SK-N-SH (cell line): ENCODE measurements at regions not wholly inside any gene's neighbourhood (a gene's known extent, or its start where the extent isn't known, plus 50 kb on each side); places are given as distances from the start of the nearest gene placed in this dataset.

Experiments
- CHD2 ChIP-seq: fragments of 150-350 bp; IDR thresholded peaks from 2 replicates; pipeline ENCODE4 v1.6.1; 2018; ENCODE audit warnings: low read length; ENCODE audit not compliant: partially characterized antibody
- EZH2phosphoT487 ChIP-seq: fragments of 200-600 bp; sonication (generic); IDR thresholded peaks from 2 replicates; pipeline ENCODE4 v1.6.1; 2017; ENCODE audit warnings: low read depth, mixed run types, mild to moderate bottlenecking, antibody characterized with exemption, moderate library complexity, borderline replicate concordance
- FOXM1 ChIP-seq: IDR thresholded peaks from 2 replicates; pipeline ENCODE4 v1.4.0; 2012; ENCODE audit warnings: low read depth, mild to moderate bottlenecking
- MXI1 ChIP-seq: IDR thresholded peaks from 2 replicates; pipeline ENCODE4 v1.6.1; 2012; ENCODE audit warnings: mild to moderate bottlenecking, low read depth, low read length, improper control_type of control experiment
- NFIC ChIP-seq: IDR thresholded peaks from 2 replicates; pipeline ENCODE4 v1.4.0; 2012; ENCODE audit warnings: borderline replicate concordance
- TAF1 ChIP-seq: IDR thresholded peaks from 2 replicates; pipeline ENCODE4 v1.6.1; 2012; ENCODE audit warnings: low read depth, mild to moderate bottlenecking, low read length, moderate library complexity, borderline replicate concordance
- TF ChIP-seq, protein P1 (sequence below): fragments of 150-350 bp; IDR thresholded peaks from 2 replicates; pipeline ENCODE4 v1.6.1; 2016; ENCODE audit warnings: mild to moderate bottlenecking, low read depth, low read length
- TF ChIP-seq, protein P2 (sequence below): fragments of 200-600 bp; sonication (generic); IDR thresholded peaks from 2 replicates; pipeline ENCODE4 v1.6.1; 2017; ENCODE audit warnings: antibody characterized with exemption, mild to moderate bottlenecking, moderate library complexity
- TF ChIP-seq, protein P3 (sequence below): fragments of 150-350 bp; IDR thresholded peaks from 2 replicates; pipeline ENCODE4 v1.6.1; 2017; ENCODE audit warnings: antibody characterized with exemption, low read length, low read depth, borderline replicate concordance

DNA sequence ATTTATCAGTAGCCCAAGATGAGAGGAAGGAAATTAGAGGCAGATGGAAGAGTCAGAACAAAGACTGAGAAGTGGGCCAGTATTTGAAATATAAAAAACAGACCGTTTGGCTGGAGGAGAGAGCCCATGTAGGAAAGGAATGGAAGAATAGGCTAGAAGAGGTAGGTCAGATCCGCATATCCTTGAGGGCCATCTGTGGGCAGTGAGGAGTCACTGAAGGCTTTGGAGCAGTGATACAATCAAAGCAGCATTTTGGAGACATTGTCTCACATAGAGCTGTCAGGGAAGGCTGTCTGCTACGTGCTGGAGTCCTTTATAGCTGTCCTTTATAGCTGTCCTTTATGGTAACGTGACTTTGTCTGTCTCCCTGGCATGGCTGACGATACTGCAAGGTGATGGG is 92.0 kb upstream of the VEPH1 start:
- TF ChIP-seq, protein P1, sequence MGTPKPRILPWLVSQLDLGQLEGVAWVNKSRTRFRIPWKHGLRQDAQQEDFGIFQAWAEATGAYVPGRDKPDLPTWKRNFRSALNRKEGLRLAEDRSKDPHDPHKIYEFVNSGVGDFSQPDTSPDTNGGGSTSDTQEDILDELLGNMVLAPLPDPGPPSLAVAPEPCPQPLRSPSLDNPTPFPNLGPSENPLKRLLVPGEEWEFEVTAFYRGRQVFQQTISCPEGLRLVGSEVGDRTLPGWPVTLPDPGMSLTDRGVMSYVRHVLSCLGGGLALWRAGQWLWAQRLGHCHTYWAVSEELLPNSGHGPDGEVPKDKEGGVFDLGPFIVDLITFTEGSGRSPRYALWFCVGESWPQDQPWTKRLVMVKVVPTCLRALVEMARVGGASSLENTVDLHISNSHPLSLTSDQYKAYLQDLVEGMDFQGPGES: no peak
- TF ChIP-seq FOXM1 (no peak), MXI1 (no peak), EZH2phosphoT487 (no peak), CHD2 (no peak), NFIC (no peak), TAF1 (no peak)
- TF ChIP-seq, protein P2, sequence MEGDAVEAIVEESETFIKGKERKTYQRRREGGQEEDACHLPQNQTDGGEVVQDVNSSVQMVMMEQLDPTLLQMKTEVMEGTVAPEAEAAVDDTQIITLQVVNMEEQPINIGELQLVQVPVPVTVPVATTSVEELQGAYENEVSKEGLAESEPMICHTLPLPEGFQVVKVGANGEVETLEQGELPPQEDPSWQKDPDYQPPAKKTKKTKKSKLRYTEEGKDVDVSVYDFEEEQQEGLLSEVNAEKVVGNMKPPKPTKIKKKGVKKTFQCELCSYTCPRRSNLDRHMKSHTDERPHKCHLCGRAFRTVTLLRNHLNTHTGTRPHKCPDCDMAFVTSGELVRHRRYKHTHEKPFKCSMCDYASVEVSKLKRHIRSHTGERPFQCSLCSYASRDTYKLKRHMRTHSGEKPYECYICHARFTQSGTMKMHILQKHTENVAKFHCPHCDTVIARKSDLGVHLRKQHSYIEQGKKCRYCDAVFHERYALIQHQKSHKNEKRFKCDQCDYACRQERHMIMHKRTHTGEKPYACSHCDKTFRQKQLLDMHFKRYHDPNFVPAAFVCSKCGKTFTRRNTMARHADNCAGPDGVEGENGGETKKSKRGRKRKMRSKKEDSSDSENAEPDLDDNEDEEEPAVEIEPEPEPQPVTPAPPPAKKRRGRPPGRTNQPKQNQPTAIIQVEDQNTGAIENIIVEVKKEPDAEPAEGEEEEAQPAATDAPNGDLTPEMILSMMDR: no peak
- TF ChIP-seq, protein P3, sequence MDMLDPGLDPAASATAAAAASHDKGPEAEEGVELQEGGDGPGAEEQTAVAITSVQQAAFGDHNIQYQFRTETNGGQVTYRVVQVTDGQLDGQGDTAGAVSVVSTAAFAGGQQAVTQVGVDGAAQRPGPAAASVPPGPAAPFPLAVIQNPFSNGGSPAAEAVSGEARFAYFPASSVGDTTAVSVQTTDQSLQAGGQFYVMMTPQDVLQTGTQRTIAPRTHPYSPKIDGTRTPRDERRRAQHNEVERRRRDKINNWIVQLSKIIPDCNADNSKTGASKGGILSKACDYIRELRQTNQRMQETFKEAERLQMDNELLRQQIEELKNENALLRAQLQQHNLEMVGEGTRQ: no peak
